ENCODE measurements at regions not wholly inside any gene's neighbourhood (a gene's known extent, or its start where the extent isn't known, plus 50 kb on each side); places are given as distances from the start of the nearest gene placed in this dataset.

GRCh38 chr6:114862819-114863218 is 520.0 kb upstream of the HS3ST5 start (continued):
- TF ChIP-seq CHD7 (IDR thresholded peaks at IDR 0.05; ENCODE audit: insufficient replicate concordance, low read length) (no peak), EZH2 (IDR thresholded peaks at IDR 0.05; ENCODE audit: low read depth, low read length, severe bottlenecking) (no peak), EGR1 (IDR thresholded peaks at IDR 0.05; ENCODE audit: borderline replicate concordance, low read depth, low read length) (no peak), JUN (IDR thresholded peaks at IDR 0.05; ENCODE audit: low read depth, low read length) (no peak), HDAC6 (IDR thresholded peaks at IDR 0.05; ENCODE audit: low read depth, low read length) (no peak), RNF2 (IDR thresholded peaks at IDR 0.05; ENCODE audit: borderline replicate concordance, low read depth, low read length, missing control alignments, poor library complexity, severe bottlenecking) (no peak), RAD21 (IDR thresholded peaks at IDR 0.05 in 1 of 2, conservative IDR thresholded peaks at IDR 0.05 in 1 of 2; ENCODE audit: low read depth in 2 of 2, low read length in 2 of 2) (no peak), RFX5 (IDR thresholded peaks at IDR 0.05; ENCODE audit: borderline replicate concordance, low read depth, low read length) (no peak), SP2 (IDR thresholded peaks at IDR 0.05; ENCODE audit: low read length) (no peak), ATF3 (IDR thresholded peaks at IDR 0.05; ENCODE audit: insufficient read depth, low read depth, low read length) (no peak)
